ENCODE measurements at regions not wholly inside any gene's neighbourhood (a gene's known extent, or its start where the extent isn't known, plus 50 kb on each side); places are given as distances from the start of the nearest gene placed in this dataset.

- TF ChIP-seq POLR2A (IDR thresholded peaks at IDR 0.05) (no peak), POLR2AphosphoS5 (IDR thresholded peaks at IDR 0.05) (no peak)
- TF ChIP-seq, protein P1, sequence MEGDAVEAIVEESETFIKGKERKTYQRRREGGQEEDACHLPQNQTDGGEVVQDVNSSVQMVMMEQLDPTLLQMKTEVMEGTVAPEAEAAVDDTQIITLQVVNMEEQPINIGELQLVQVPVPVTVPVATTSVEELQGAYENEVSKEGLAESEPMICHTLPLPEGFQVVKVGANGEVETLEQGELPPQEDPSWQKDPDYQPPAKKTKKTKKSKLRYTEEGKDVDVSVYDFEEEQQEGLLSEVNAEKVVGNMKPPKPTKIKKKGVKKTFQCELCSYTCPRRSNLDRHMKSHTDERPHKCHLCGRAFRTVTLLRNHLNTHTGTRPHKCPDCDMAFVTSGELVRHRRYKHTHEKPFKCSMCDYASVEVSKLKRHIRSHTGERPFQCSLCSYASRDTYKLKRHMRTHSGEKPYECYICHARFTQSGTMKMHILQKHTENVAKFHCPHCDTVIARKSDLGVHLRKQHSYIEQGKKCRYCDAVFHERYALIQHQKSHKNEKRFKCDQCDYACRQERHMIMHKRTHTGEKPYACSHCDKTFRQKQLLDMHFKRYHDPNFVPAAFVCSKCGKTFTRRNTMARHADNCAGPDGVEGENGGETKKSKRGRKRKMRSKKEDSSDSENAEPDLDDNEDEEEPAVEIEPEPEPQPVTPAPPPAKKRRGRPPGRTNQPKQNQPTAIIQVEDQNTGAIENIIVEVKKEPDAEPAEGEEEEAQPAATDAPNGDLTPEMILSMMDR (IDR thresholded peaks at IDR 0.05 in 8 of 11, conservative IDR thresholded peaks at IDR 0.05 in 3 of 11) = no peak
Measured at GRCh38 chr3:57006949-57007419, 53.5 kb upstream of the SPATA12 start.

All from spleen (tissue), 7 donors.